ENCODE measurements at regions not wholly inside any gene's neighbourhood (a gene's known extent, or its start where the extent isn't known, plus 50 kb on each side); places are given as distances from the start of the nearest gene placed in this dataset.
A peak's percentile ranks its signal among the peaks of the same experiment; 100 is the strongest.

DNA sequence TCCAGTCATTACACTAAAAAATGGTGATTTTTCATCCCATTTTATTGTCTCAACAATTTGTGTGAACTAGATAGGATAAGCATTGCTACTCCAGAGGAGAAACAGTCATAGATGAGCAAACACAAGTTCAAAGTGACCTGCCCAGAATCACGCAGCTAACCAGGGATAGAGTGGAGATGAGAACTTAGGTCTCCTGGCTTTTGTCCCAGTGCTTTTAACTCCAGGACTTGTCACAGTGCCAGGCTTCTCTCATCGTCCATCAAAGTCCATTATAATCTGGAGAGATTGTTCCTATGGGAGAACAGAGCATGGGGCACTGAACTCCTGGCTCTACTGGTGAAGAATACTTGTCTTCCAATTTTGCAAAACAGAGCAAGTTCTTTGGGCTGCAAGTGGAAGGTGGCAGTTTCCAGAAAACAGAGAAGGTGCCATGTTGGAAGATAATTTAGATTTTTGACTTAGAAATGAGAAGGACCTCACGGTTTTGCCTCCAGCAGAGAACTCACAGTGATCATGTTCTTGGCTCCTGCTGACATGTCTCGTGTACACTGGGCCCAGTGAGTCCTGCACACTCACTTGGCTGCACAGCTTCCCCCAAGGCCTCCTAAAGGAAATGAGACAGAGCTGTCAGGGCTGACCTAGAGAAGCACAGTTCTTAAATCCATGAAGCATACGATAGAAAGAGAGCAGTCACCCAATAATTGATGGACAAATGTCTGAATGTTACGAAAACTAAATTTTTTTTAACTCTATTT lies 322.9 kb upstream of the NRP1 start:
- DNase-seq (peak; percentile 21 to 56 (median 56)), ATAC-seq (peak; percentile 31 to 71 (median 60))
- Histone ChIP-seq H3K27ac (no peak overlapping the region), H3K4me3 (no peak overlapping the region), H3K27me3 (no peaks in the 10 kb centered on the region), H3K9me3 (no peaks in the 10 kb centered on the region), H3K4me1 (peaks cover 0 to 22% (median 0%) of the 10 kb centered on the region in 4 donors), H3K36me3 (no peaks in the 10 kb centered on the region)
- no peak for TF ChIP-seq POLR2A (IDR thresholded peaks at IDR 0.05)
- TF ChIP-seq, protein P1, sequence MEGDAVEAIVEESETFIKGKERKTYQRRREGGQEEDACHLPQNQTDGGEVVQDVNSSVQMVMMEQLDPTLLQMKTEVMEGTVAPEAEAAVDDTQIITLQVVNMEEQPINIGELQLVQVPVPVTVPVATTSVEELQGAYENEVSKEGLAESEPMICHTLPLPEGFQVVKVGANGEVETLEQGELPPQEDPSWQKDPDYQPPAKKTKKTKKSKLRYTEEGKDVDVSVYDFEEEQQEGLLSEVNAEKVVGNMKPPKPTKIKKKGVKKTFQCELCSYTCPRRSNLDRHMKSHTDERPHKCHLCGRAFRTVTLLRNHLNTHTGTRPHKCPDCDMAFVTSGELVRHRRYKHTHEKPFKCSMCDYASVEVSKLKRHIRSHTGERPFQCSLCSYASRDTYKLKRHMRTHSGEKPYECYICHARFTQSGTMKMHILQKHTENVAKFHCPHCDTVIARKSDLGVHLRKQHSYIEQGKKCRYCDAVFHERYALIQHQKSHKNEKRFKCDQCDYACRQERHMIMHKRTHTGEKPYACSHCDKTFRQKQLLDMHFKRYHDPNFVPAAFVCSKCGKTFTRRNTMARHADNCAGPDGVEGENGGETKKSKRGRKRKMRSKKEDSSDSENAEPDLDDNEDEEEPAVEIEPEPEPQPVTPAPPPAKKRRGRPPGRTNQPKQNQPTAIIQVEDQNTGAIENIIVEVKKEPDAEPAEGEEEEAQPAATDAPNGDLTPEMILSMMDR (IDR thresholded peaks at IDR 0.05), result no peak
- intact Hi-C loops (cut with DNase I), result no loop called here
- 47% methylated on average over 6 of the region's 6 CpGs for WGBS (ENCODE audit: insufficient coverage, low coverage, low lambda C conversion rate, missing lambda C conversion rate)

DNA sequence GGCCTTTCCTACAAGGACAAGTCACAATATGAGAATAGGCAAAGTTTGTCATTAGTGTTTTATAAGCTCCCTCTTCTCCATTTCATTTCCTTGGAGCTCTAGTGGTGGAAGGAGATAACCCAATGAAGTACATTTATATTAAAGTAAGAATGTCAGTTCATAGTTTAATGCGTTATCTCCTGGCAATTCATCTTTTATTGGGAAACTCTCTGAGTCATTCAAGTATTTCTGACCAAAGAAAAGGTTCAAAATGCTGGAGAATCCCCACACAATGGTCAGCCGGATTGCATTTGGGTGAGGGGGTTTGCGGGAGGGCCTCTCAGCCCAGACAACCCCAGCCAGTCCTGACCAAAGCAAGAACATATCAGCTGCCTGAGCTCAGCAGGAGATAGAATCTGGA lies 321.5 kb upstream of the NRP1 start:
- intact Hi-C loops (cut with DNase I), result no loop called here
- H3K27ac ChIP-seq, result no peak overlapping the region
- no peak overlapping the region for H3K4me3 ChIP-seq
- 90% methylated on average over 3 of the region's 3 CpGs for WGBS (ENCODE audit: insufficient coverage, low coverage, low lambda C conversion rate, missing lambda C conversion rate)
- ATAC-seq (no peak), DNase-seq (no peak)
- H3K9me3 ChIP-seq, result no peaks in the 10 kb centered on the region
- TF ChIP-seq, protein P1 (IDR thresholded peaks at IDR 0.05), result no peak
- TF ChIP-seq POLR2A (IDR thresholded peaks at IDR 0.05), result no peak
- no peaks in the 10 kb centered on the region for H3K27me3 ChIP-seq
- H3K4me1 ChIP-seq, result peaks cover 0 to 12% (median 0%) of the 10 kb centered on the region in 4 donors
- no peaks in the 10 kb centered on the region for H3K36me3 ChIP-seq

DNA sequence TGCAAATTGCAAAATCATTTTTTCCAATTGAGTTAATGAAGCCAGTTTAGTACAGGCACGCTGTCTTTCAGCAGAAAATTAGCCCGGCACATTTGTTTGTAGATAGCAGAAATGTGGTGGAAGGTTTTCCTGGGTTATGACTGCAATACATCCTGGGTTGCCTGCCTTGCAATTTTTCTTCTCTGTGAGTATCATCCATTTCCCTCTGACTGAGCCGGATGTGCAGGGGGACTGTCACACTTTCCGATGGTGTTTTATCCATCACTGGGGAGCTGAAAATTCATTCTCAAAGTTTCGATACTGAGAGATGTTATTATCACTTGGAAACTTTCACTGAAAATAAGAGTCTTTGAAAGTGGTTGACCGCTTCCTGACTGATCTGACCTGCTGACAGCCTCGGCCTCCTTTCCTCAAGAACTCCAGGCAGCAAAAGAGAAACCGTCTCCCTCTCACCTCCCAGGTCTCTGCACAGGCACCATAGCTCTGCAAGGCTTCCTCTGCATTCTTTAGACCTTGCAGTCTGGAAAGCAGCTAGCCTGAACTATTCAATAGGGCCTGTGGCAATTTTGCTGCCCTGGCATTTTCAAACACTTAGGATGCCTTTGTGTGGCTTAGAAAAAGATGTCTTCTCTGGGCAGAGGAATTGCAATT lies 320.8 kb upstream of the NRP1 start:
- H3K36me3 ChIP-seq, result no peaks in the 10 kb centered on the region
- no peak for TF ChIP-seq POLR2A (IDR thresholded peaks at IDR 0.05)
- TF ChIP-seq, protein P1 (IDR thresholded peaks at IDR 0.05), result no peak
- H3K27me3 ChIP-seq, result no peaks in the 10 kb centered on the region
- peak in 2 of 4 donors; percentile 15 to 20 for ATAC-seq
- peaks cover 0 to 10% (median 0%) of the 10 kb centered on the region in 4 donors for H3K4me1 ChIP-seq
- H3K27ac ChIP-seq, result no peak overlapping the region
- H3K9me3 ChIP-seq, result no peaks in the 10 kb centered on the region
- intact Hi-C loops (cut with DNase I), result no loop called here
- 50% methylated on average over 8 of the region's 8 CpGs for WGBS (ENCODE audit: insufficient coverage, low coverage, low lambda C conversion rate, missing lambda C conversion rate)
- no peak for DNase-seq
- H3K4me3 ChIP-seq, result no peak overlapping the region

DNA sequence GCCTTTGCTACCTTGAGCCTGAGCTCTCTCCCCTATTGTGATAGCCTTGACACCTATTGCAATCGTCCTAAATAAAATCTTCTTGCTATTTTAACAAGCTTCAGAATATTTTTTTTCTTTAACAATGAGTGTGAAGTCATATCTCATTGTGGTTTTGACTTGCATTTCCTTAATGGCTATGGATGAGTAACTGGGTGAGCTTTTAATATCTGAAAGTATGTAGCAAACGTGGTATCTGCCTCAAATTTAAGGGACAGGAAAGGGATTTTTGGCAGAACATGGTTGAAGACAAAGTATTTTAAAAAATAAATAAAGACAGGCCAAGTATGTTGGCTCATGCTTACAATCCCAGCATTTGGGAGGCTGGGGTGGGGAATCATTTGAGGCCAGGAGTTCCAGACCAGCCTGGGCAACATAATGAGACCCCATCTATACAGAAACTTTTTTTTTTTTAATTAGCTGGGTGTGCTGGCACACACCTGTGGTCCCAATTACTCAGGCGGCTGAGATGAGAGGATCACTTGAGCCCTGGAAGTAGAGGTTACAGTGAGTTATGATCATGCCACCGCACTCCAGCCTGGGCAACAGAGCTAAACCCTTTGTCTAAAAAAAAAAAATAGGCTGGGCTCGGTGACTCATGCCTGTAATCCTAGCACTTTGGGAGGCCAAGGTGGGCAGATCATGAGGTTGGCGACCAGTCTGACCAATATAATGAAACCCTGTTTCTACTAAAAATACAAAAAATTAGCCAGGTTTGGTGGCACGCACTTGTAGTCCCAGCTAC lies 319.3 kb upstream of the NRP1 start:
- no peaks in the 10 kb centered on the region for H3K27me3 ChIP-seq
- 73% methylated on average over 6 of the region's 7 CpGs for WGBS (ENCODE audit: insufficient coverage, low coverage, low lambda C conversion rate, missing lambda C conversion rate)
- no peak for ATAC-seq
- no peaks in the 10 kb centered on the region for H3K36me3 ChIP-seq
- intact Hi-C loops (cut with DNase I), result no loop called here
- TF ChIP-seq POLR2A (IDR thresholded peaks at IDR 0.05), result no peak
- TF ChIP-seq, protein P1 (IDR thresholded peaks at IDR 0.05), result no peak
- H3K4me1 ChIP-seq, result peaks cover 0 to 10% (median 0%) of the 10 kb centered on the region in 4 donors
- no peak overlapping the region for H3K4me3 ChIP-seq
- DNase-seq, result no peak
- H3K9me3 ChIP-seq, result no peaks in the 10 kb centered on the region
- H3K27ac ChIP-seq, result no peak overlapping the region

Data from right lobe of liver (tissue), 6 donors.